ENCODE measurements at regions not wholly inside any gene's neighbourhood (a gene's known extent, or its start where the extent isn't known, plus 50 kb on each side); places are given as distances from the start of the nearest gene placed in this dataset.

DNA sequence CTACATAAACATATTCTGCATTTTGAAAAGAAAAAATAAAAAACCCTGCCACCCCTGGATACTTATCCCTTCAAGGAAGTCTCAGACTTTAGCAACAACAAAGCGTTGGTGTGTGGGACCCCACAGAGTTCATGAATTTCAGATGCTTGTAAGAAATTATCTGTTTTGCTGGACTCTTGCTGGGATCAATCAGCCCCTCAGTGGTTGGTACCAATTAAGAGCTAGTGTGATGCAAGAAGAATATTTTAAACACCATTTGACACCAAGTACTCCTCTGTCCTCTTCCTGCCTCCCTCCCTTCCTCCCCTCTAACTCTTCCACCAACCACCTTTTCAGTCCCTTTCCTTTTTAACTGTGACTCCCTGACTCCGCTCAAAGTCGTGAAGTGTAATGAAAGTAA, 51.5 kb downstream of the SST start:
- no peak for DNase-seq

DNA sequence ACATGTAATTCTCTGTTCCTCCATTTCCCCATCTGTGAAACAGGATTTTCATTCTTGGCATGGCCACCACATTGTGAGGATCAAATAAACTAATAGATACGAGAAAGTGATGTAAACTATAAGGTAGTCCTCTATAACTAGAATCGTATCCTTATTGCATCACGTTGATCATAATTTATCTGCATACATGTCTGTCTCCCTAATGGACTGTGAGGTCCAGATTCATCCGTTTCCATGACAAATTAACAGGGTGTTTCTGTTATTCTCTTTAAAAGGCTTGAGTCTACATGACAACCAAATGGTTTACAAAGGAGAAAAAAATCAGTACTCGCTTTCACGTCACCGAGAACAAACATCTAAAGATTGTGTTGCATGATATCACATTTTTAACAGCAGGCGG, 53.0 kb downstream of the SST start:
- DNase-seq, result no peak

DNA sequence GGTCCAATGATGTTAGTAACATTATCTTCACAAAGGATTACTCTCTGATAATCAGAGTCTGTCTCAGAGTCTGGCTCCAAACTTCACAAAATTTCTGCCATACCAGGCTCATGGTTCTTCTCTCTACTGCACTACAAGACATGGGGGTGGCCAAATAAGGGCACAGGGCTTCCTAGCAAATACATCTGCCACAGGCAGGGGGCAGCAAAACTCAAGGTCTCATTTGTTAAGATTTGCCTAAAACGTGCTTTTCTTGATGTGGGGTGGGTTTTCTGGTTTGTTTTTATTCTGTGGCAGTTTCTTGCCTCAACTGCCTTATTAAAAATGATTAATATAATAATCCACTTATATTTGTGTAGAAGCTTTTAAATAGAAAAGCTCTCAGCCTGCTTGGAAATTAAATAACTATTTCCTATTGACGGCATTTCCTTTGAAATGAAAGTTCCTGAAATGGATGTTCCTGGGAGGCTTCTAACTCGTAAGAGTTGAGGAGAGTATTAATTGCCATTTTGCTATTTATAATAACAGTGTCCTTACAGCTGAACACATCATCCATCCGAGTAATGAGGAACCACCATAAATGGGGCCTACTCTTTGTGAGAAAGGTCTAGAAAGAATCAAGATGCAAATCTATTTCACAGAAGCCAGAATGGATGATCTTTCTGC, 53.8 kb downstream of the SST start:
- DNase-seq, result peak; percentile 9

DNA sequence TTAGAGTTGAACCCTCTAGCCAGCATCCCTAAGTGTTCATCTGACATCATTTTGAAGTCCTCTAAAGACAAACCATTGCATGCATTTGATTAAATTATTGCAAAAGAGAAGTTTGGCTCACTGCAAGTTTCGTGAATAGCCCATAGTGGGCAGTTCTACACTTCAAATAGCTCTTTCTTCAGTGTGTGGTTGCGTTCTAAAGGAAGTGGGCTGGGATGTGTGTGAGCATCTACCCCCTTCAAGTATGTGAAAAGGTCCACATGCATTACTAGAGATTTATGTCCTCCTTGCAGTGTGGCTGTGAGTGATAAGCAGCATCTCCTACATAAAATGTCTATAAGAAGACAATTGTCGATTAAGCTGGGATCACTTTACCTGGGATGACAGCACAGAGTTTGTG, 54.6 kb downstream of the SST start:
- DNase-seq, result peak; percentile 11

DNA sequence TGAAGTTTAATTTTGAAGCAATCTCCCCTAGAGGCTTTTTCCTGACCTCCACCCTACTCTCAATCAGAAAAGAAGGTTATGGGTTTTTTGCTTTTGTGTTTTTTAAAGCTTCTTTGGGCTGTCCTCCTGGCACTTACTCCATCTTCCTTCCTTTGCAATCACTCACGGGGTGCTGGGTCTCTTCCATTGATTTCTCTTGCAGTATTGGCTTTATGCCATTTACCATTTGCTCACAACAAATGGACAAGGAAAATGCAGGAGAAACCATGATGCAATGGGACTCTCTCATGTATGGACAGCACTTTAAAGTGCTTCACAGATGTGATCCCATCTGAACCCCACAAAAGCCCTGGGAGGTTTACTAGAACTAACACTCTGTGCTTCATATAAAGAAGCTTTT, 57.5 kb downstream of the SST start:
- DNase-seq, result no peak

DNA sequence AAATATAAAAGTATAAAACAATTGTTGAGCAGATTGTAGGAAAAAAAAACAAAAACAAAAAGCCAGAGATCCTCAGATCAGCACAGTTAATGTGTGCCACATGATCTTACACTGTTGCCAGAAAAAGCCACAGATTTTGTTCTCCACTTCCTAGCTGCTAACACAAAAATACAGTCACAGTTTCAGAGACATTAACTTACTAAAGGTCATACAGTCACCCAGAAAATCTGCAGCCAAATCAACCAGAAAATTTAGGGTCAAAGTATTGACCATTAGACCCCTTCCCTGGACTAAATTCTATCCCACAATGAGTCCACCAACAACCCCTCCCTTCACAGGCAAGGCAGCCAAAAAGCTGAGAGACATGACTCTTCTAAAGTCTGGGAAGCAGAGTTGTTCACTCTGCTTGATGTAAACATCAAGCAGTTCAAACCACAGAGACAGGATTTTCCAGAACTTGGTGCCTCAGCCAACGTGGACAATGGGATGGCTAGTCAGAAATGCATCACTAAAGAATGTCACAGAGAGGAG, 59.1 kb downstream of the SST start:
- no peak for DNase-seq

DNA sequence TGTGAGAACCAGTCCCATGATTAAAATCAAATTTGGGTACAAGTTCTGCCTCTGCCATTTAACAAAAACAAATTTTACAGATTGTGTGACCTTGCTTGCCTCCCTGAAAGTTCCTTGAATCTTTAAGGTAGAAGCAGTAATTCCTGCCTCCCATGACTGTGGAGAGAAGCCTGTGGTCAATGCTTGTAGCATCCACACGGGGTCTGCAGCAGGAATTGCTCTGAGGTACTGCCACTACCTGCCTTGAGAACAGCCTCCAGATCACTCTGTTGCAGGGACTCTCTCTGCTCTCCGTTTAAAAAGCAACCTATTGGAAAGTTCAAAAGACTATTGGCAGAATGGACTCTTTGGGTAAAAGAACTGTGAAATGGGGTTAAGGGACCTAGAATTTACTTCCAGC, 75.9 kb downstream of the SST start:
- DNase-seq, result no peak

DNA sequence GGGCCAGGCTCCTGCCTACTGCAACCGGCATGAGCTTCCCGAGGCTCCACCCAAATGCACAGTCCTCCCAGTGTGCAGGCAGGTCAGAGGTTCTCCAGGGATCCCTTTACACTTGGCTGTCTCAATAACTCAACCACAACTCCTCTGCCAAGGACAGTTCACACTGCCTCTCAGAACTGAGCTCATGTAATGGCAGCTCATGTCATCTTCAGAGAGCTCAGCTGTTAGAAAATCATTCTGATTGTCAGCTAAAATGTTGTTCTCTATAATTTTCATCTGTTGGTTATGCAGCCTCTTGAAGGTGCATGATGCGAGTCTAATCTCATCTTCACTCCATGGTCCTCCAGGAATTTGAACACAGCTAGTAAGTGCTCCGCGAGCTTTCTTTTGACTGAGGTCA, 76.7 kb downstream of the SST start:
- DNase-seq, result no peak

DNA sequence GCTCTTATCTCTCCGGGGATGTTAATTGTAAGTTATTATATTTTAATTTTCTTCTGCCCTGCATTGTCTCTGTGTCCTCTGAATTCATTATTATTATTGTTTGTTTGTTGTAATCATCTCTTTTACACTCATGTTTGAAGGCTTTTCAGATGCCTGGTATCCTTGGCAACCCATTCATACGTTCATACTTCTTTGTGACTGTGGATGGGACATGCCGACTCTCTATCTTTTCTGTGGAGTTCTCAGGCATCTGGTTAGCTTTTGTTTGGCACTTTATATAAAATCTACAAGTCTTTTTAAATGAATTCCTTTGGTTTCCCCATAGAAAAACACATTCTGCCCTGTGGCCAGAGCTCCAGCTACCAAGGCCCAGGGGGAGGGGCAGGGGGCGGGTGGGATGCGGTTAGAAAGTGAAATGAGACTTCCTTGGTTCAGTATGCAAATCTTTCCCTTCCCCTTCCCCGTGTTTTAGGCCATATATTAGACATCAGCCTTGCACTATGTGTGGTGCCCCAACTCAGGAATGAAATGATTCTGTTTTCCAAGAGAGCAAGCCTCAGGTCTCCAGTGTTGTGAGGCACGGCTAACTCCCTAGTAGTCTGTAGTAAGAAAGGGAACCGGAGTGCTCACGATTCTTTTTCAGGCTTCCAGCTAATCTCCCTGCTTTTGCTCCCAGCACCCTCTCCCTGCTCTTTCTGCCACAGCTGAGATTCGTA, 79.2 kb downstream of the SST start:
- DNase-seq, result no peak

DNA sequence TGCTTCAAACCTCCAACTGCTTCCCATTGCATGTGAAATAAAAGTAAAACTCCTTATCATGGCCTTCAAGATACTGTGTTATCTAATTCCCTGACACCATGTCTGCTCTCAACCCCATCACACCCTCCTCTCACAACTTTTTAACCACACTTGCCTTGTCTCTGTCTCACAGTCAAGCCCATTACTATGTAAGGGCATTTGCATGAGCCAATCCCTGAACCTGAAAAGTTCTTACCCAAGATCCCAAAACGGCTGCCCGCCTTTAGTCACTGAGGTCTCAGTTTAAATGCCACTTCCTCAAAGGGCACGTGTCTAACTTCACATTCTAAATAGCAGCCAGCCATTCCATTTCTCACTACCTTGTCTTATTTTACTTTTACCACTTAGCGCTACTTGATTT, 83.1 kb downstream of the SST start:
- no peak for DNase-seq

DNA sequence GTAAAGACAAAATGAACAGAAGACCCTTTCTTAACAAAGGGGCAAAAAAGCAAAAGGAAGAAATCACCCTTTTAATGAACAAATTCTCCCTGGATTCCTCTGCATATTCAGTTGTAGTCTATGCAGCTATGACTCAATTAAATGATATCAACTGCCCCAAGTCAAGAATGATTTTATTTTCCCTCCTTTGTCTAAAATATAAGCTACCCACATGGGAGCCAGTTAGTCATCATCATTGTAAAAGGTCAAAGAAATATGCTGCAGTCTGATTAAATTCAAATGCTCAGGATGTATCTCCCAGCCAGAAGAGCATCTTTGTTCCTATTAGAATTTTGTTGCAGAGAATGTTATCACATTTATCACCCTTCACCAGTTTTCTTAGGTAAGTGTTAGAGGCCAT, 84.0 kb downstream of the SST start:
- DNase-seq, result no peak

DNA sequence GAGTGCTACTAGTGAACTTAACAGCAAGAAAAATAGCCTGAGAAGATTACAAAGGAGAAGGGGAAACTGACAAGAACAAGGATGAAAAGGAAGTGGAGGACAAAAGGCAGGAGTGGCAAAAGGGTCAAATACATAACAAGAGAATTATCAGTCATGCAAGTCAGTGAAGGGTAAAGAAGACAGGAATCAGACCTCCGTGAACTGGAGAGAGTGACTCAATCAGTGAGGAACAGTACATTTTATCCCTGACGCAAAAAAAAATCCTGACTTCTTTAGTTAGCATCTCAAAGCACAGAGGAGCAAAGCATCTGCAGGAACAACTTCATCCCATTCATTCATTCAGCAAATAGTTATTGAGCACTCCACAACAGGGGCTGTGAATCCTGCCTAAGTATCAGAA, 97.8 kb downstream of the SST start:
- DNase-seq, result no peak

DNA sequence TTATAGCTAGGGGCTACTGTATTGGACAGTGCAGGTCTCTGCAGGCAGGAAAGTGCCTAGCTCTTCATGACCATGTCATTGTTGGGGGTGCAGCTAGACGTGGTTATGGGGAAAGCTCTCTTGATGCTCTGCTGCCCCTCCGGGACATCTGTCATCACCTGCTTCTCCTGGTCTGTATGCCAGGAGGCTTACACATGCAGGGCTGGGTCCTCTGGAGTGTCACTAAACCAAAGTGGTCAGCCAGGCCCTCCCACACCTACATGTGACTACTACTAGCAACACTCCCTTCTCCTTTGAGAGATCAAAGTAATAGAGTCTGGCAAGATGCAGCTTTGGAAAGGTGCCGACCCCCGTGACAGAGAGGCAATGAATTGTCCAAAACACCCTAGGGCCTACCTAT, 98.5 kb downstream of the SST start:
- DNase-seq, result no peak

DNA sequence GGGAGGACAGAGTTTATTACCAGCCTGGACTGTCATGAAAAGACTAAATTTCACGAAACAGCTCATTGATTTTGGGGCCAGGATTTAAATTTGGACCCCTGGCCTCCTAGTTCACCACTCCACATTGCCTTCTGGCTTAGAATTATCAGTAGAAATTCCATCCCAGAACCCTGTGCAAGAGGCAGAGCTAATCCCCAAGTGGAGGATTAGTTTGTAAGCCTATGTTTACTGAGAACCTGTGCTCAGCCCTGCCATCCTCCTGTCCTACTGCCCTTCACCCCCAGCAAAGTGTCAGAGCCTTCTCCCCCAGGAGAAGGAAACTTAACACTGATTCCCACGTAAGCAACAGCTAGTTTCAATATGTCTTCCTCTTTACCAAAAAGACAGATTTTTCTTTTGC, 99.4 kb downstream of the SST start:
- DNase-seq, result no peak

DNA sequence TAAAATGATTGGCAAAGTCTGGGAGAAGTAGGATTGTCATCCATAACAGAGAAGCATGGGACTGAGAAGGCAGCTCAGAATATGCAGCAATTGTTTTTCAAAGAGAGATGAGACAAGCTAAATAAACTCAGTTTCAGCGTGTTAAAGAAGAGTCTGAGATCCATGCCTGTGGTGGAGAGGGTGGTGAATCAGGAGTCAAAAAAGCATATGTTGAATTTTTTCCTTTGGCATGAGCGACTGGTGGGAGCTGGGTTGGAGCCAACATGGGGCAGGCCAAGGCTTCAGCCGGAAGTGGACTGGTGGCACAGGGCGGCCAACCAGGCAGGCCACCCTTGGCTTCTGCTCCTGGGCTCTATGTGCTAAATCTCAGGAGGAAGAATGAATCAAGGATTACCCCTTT, 102.0 kb downstream of the SST start:
- no peak for DNase-seq

DNA sequence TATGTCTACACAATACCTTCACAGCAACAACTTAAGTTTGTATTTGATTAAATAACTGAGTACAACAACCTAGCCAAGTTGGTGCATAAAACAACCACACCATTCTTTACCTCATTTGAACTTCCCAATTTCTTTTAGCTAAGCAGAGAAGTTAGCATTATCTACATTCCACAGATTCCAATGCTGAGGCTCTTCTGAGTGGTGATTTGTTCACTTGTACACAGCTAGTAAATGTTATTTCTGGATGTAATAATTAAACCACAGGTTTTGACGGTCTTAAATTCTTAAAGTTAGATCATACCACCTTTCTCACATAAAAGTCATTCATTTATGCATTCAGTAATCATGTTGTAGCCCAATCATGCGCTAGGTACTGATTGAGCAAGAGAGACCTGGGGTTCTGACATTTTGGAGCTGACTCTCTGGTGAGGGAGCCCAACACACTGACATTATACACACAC, 102.5 kb downstream of the SST start:
- no peak for DNase-seq

DNA sequence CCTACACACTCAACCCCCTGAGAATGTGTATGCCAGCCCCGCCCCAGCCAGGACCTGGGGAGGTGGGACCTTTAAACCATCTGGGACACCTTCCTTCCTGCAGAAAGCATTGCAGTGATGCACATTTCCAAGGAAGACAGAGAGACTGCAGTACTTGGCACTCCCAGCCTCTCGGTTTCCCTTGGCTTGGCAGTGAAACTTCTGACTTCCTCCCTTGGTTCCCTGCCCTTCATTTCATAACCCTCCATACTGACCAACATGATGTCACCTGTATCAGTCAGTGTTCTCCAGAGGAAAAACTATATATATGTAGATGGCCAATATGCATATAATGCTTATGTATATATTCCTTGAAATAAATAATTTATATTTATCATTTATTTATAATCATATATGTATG, 103.2 kb downstream of the SST start:
- DNase-seq, result no peak

DNA sequence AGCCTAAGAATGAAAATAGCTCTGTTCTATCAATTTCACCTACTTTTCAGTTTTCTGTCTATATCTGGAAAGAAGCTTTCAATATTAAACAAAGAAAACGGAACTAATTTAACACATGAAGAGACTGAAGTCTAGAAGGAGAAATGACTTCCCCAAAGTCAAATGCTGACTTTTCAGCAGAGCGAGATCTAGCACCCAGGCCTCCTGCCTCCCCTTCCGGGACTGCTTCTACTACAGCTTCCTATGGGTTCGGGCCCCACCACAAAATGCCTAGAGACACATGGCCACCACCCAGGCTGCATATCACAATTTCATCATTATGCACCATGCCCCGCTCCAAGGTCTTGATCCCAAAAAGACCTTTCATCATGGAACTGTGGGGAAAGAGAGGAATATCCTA, 104.5 kb downstream of the SST start:
- DNase-seq, result no peak

DNA sequence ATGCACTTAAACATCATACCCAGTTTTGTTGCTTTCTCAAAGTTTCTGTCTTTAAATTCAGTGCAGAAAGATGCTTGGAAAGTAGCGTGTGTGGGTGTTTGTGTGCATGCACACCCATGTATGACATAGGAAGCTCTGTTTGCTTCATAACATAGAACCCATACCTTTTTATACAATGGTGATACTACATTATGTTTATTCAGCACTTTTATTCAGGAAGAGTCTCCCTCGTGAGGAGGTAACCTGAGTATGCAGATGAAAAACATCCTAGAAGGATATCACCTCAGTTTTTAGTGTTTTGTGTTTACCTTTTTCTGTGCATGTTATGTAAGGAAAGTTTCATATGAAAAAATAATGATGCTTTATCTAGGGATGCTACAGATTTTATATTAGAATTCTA, 111.2 kb downstream of the SST start:
- DNase-seq, result no peak

DNA sequence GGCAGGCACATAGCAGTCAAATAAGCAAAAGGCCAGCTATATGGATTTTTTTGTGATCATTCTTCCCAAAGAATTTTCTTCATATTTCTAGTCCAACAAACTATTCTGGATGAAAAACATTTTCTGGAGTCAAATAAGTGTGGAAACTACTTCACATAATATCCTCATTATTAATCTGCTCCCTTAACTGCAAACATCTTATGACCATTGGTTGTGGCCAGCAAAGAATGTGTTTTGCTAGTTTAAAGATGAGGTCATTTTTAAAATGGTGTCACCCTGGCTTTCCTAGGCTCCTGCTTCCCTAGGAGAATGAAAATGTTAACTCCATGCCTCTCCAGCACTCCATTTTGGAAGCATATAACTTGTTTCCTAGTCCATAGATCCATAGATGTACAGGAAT, 118.8 kb downstream of the SST start:
- DNase-seq, result no peak

DNA sequence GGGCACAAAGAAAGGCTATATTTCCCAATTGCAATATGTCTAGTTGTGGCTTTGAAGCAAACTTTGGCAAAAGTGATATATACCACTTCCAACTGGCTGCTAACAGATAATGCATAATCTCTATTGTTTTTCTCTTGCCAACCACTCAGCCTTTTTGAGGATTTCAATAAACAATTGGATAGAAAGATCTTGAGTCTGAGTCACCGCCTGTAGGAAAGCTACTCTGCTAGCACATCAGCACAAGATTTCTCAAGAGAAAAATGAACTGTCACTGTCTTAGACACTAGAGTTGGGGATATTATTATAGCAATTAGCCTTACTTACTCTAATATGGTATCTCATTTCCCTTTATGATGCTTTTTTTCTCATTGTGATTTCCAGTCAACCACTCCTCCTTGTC, 119.7 kb downstream of the SST start:
- no peak for DNase-seq

DNA sequence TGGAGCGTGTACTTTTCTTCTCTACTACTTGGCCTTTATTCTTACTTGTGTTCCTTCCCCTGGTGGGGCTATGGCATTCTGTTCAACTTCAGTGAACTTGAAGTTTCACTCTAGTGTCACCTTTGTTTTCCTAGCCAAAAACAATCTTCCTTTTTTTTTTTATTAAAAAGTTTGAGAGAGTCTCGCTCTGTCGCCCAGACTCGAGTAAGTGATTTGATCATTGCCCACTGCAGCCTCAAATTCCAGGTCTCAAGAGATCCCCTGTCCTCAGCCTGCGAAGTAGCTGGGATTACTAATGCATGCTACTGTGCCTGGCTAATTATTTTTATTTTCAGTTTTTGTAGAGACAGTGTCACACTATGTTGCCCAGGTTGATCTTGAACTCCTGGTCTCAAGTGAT, 124.8 kb downstream of the SST start:
- DNase-seq, result no peak

DNA sequence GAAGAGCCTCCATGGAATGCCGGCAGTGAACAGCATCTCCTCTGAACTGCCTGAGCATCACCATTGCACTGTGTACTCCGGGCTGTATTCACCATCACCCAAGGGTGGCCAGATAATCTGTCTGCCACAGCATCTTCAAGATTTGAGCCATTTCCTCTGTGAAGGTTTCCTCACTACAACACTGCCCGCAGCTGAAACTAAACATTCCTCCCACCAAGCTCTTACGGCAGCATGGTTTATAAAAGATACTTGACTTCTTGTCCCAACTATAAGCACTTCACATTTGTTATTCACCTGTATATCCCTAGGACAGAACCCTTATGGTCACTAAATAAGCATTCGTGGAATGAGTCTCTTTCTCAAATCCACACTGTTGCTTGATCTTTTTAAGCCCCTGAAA, 125.9 kb downstream of the SST start:
- no peak for DNase-seq

DNA sequence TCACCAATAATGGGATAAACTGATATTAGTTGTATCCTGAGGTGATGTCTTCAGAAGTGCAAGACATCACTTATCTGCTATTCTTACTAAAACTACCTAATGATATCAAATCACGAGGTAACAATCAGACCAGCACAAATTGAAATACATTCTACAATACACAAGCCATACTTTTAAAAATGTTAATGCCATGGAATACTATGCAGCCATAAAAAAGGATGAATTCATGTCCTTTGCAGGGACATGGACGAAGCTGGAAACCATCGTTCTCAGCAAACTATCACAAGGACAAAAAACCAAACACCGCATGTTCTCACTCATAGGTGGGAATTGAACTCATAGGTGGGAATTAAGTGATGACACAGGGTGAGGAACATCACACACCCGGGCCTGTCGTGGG, 129.3 kb downstream of the SST start:
- no peak for DNase-seq

DNA sequence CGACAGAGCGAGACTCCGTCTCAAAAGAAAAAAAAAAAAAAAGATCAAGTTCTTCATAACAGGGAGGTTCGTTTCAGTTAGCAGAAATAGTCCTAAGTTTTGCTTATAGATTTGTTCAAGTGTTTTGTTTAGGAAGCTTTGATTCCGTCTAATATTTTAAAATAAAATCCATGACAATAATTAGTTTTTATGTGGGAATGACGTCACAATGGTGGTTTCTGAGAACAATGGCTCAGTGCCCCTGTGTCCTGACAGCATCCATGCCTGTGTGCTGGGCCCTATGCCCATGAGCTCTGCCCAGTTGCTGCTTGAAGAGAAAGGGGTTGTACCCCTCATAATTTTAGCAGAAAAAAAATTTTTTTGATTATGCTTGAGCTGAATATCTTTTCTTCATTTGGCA, 134.0 kb downstream of the SST start:
- no peak for DNase-seq
